ENCODE measurements at regions not wholly inside any gene's neighbourhood (a gene's known extent, or its start where the extent isn't known, plus 50 kb on each side); places are given as distances from the start of the nearest gene placed in this dataset.
A peak's percentile ranks its signal among the peaks of the same experiment; 100 is the strongest.

DNA sequence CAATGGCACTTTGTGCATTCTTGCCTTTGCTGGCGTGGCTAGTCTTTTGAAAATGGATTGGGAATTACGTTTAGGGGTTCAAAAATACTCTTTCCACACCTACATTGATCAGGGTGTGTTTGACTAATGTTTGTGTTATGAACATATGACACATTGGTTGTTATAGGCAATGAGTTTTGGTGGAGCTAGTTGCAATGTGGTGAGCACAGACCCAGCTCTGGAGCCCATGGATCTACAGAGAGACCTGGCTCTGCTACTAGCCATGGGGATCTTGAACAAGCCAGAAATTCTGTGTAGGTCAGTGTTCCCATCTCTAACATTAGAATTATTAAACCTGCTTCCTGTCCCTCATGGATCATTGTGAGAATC, 222.4 kb upstream of the UBL3 start:
- Mint-ChIP-seq H3K36me3 (ENCODE audit: insufficient read depth) (no peaks in the 10 kb centered on the region), H3K4me1 (ENCODE audit: low read depth) (peaks cover 18% of the 10 kb centered on the region), H3K27ac (peak overlapping the region; percentile 89), H3K9me3 (ENCODE audit: low read depth) (peaks cover 3% of the 10 kb centered on the region), H3K4me3 (ENCODE audit: low read depth) (peak overlapping the region; percentile 12), H3K27me3 (no peaks in the 10 kb centered on the region)
- no peak for DNase-seq (ENCODE audit: low spot score, unreplicated experiment)
- TF ChIP-seq, protein P1, sequence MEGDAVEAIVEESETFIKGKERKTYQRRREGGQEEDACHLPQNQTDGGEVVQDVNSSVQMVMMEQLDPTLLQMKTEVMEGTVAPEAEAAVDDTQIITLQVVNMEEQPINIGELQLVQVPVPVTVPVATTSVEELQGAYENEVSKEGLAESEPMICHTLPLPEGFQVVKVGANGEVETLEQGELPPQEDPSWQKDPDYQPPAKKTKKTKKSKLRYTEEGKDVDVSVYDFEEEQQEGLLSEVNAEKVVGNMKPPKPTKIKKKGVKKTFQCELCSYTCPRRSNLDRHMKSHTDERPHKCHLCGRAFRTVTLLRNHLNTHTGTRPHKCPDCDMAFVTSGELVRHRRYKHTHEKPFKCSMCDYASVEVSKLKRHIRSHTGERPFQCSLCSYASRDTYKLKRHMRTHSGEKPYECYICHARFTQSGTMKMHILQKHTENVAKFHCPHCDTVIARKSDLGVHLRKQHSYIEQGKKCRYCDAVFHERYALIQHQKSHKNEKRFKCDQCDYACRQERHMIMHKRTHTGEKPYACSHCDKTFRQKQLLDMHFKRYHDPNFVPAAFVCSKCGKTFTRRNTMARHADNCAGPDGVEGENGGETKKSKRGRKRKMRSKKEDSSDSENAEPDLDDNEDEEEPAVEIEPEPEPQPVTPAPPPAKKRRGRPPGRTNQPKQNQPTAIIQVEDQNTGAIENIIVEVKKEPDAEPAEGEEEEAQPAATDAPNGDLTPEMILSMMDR (IDR thresholded peaks at IDR 0.05; ENCODE audit: unreplicated experiment), result no peak

DNA sequence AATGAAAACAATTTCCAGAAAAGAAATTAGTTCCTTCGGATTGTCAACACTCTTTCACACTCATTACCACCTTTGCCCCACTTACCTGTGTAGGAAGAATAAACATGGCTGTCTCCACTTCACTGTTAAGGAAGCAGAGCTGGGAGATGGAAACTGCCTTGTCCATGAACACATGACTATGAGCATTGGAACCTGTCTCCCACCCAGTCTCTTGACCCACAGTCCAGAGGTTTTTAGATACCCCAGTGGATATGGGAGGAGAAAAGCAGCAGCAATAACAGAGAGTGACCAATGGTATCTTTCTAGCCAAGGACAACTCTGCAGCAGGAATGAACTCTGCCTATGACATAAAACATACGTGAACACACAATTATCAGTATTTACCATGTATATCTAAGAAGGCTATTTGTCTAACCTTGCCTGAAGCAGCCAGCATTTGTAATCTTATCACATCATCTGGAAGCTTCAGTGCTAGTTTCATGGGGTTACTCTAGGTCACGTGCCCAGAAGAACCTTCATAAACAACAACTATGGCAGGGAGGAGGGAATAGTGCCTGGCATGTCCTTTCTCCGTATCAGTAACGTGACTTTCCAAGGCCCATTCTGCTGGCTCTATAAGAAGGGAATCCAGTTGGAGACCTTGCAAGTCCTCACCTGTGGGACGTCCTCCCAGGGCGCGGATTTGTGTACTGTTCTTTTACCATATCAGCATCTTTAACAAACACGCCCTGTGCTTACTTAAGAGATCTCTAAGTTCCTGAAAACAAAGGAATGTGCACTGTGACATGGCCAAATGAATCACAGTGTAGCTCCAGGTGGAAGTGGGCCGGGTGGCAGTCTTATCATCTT, 221.8 kb upstream of the UBL3 start:
- Mint-ChIP-seq H3K27me3 (no peaks in the 10 kb centered on the region), H3K4me3 (ENCODE audit: low read depth) (peak overlapping the region; percentile 12), H3K36me3 (ENCODE audit: insufficient read depth) (no peaks in the 10 kb centered on the region), H3K4me1 (ENCODE audit: low read depth) (peaks cover 18% of the 10 kb centered on the region), H3K9me3 (ENCODE audit: low read depth) (peaks cover 3% of the 10 kb centered on the region), H3K27ac (peak overlapping the region; percentile 89)
- TF ChIP-seq, protein P1 (IDR thresholded peaks at IDR 0.05; ENCODE audit: unreplicated experiment), result no peak
- DNase-seq (ENCODE audit: low spot score, unreplicated experiment), result no peak

DNA sequence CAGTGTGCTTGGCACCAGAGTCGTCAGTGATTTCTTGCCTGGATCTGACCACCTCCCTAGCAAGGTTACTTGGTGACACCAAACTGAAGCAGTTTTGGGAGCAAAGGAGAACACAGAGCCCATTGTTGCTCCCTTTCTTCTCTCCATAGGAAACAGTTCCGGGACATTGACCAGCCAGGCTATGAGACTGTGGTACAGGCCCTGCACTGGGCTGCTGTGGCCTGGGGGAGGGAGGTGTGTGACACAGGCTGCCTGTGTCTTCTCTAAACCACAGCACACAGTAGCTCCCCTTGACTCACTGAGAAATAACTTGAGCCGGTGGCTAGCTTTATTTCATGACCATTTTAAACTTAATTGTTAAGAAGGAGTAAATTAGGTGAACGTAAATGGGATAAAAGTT, 214.8 kb upstream of the UBL3 start:
- H3K9me3 Mint-ChIP-seq (ENCODE audit: low read depth), result no peaks in the 10 kb centered on the region
- no peaks in the 10 kb centered on the region for H3K36me3 Mint-ChIP-seq (ENCODE audit: insufficient read depth)
- no peaks in the 10 kb centered on the region for H3K27me3 Mint-ChIP-seq
- TF ChIP-seq, protein P1 (IDR thresholded peaks at IDR 0.05; ENCODE audit: unreplicated experiment), result no peak
- peak overlapping the region; percentile 56 for H3K27ac Mint-ChIP-seq
- H3K4me3 Mint-ChIP-seq (ENCODE audit: low read depth), result no peak overlapping the region
- H3K4me1 Mint-ChIP-seq (ENCODE audit: low read depth), result no peaks in the 10 kb centered on the region
- no peak for DNase-seq (ENCODE audit: low spot score, unreplicated experiment)

DNA sequence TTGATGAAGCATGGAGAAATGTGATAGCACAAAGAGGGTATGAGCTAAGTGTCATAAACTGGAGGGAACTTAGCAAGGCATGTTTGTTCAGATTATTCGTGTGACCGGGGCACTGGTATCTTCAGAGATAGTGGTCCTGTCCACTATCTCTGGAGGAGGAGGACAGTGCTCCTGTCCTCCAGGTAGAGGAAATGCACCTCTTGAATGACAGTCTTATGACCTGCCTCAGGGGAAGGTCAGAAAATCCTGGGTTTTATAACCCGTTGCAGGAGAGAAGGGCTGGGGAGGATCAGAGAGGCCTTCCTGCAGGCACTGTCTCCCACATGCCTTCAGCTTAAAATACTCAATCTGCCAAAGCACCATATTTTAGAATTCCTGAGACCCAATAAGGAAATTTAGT, 213.5 kb upstream of the UBL3 start:
- Mint-ChIP-seq H3K4me1 (ENCODE audit: low read depth) (no peaks in the 10 kb centered on the region), H3K36me3 (ENCODE audit: insufficient read depth) (no peaks in the 10 kb centered on the region), H3K27ac (peak overlapping the region; percentile 73), H3K9me3 (ENCODE audit: low read depth) (peaks cover 2% of the 10 kb centered on the region), H3K27me3 (no peaks in the 10 kb centered on the region), H3K4me3 (ENCODE audit: low read depth) (no peak overlapping the region)
- TF ChIP-seq, protein P1 (IDR thresholded peaks at IDR 0.05; ENCODE audit: unreplicated experiment), result no peak
- DNase-seq (ENCODE audit: low spot score, unreplicated experiment), result no peak

DNA sequence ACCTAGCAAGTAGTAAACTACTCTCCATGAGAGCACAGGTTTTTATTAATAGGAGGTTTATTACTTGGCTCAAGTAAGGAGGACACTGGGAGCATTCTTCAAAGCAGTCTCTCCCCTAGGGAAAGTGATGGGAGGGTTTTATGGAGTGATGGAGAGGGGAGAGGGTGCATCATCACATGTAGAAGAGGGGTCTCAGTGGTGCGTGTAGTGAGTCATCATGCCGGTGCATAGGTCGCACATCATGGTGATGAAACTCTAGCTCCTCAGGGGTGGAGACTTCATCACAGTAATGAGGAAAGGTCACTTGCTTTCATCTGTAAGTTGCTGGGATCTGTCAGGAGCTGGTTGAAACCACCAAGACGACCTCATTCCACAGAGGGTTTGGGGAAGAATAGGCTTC, 210.8 kb upstream of the UBL3 start:
- DNase-seq (ENCODE audit: low spot score, unreplicated experiment), result no peak
- Mint-ChIP-seq H3K27me3 (no peaks in the 10 kb centered on the region), H3K27ac (no peak overlapping the region), H3K4me3 (ENCODE audit: low read depth) (no peak overlapping the region), H3K9me3 (ENCODE audit: low read depth) (peaks cover 9% of the 10 kb centered on the region), H3K4me1 (ENCODE audit: low read depth) (no peaks in the 10 kb centered on the region), H3K36me3 (ENCODE audit: insufficient read depth) (peaks cover 2% of the 10 kb centered on the region)
- TF ChIP-seq, protein P1 (IDR thresholded peaks at IDR 0.05; ENCODE audit: unreplicated experiment), result no peak
